ENCODE measurements at regions not wholly inside any gene's neighbourhood (a gene's known extent, or its start where the extent isn't known, plus 50 kb on each side); places are given as distances from the start of the nearest gene placed in this dataset.

GRCh38 chr4:187204389-187204918, 480.8 kb upstream of the FAT1 start:
- Histone ChIP-seq H2AK5ac (ENCODE audit: low read depth, low read length) (no peak overlapping the region; the same call in 1 of the 2 replicates), H3K27ac (ENCODE audit: insufficient read depth, low read length) (no peak overlapping the region), H4K8ac (ENCODE audit: low read depth in 2 of 2, low read length in 2 of 2) (no peak overlapping the region), H3K23ac (ENCODE audit: low read depth, low read length) (no peak overlapping the region), H2AK9ac (replicated peaks; ENCODE audit: low read depth, low read length, poor library complexity) (no peak overlapping the region), H3K18ac (ENCODE audit: low read depth, low read length) (no peak overlapping the region), H3K79me1 (ENCODE audit: low read depth in 1 of 2, low read length in 2 of 2) (no peaks in the 10 kb centered on the region), H3K4ac (ENCODE audit: low read depth, low read length) (no peak overlapping the region; the same call in 1 of the 2 replicates), H2BK120ac (ENCODE audit: low read depth, low read length) (no peak overlapping the region), H3K56ac (ENCODE audit: extremely low read depth, insufficient read depth, low read length) (no peak overlapping the region), H3K4me3 (ENCODE audit: insufficient read depth, low read depth, low read length) (no peak overlapping the region), H3K9me3 (ENCODE audit: control insufficient read depth, insufficient read depth, low read length) (peaks cover 4% of the 10 kb centered on the region), H4K20me1 (ENCODE audit: insufficient read depth, low read length) (no peaks in the 10 kb centered on the region), H3K27me3 (ENCODE audit: control insufficient read depth, insufficient read depth, low read length) (no peaks in the 10 kb centered on the region), H3K9me1 (ENCODE audit: insufficient read depth, low read length) (peaks cover 3% of the 10 kb centered on the region), H4K91ac (ENCODE audit: insufficient read depth, low read depth, low read length) (no peak overlapping the region), H4K5ac (ENCODE audit: low read depth, low read length) (no peak overlapping the region), H2AFZ (replicated peaks; ENCODE audit: low read length, poor library complexity) (peak overlapping the region; percentile 8), H3K4me1 (ENCODE audit: control insufficient read depth, insufficient read depth, low read length) (no peaks in the 10 kb centered on the region; the same call in 1 of the 2 replicates), H3K4me2 (ENCODE audit: low read depth, low read length) (no peak overlapping the region), H3K14ac (replicated peaks; ENCODE audit: low read depth, low read length) (no peak overlapping the region), H3K9ac (ENCODE audit: low read depth, low read length) (no peak overlapping the region), H2BK15ac (ENCODE audit: low read depth, low read length) (peak overlapping the region; percentile 74; the same call in 1 of the 3 replicates), H2BK20ac (ENCODE audit: low read depth, low read length) (no peak overlapping the region), H3K36me3 (ENCODE audit: control insufficient read depth, insufficient read depth, low read length) (no peaks in the 10 kb centered on the region), H2BK5ac (ENCODE audit: low read depth, low read length, poor library complexity, severe bottlenecking) (no peak overlapping the region)
- in situ Hi-C loops (cut with MboI; ENCODE audit: low sequenced_read_pairs) (no loop called here), intact Hi-C loops (cut with micrococcal nuclease) (no loop called here), dilution Hi-C loops (cut with HindIII; ENCODE audit: low sequenced_read_pairs, unreplicated experiment) (no loop called here)
- TF ChIP-seq MXI1 (IDR thresholded peaks at IDR 0.05; ENCODE audit: borderline replicate concordance, low read depth, low read length): no peak
- TF ChIP-seq NFE2L2 (IDR thresholded peaks at IDR 0.05; ENCODE audit: low read depth, low read length): no peak
- TF ChIP-seq ELK1 (IDR thresholded peaks at IDR 0.05; ENCODE audit: borderline replicate concordance, low read depth, low read length): no peak
- no peak for TF ChIP-seq CTCF (conservative IDR thresholded peaks at IDR 0.05; ENCODE audit: low read depth, low read length)
- TF ChIP-seq SMC3 (IDR thresholded peaks at IDR 0.05; ENCODE audit: low read depth, low read length): no peak
- TF ChIP-seq FOS (IDR thresholded peaks at IDR 0.05; ENCODE audit: low read depth, low read length): no peak
- no peak for TF ChIP-seq RAD21 (IDR thresholded peaks at IDR 0.05; ENCODE audit: low read length)
- no peak for TF ChIP-seq POLR2A (IDR thresholded peaks at IDR 0.05; ENCODE audit: low read depth, low read length)
- no peak for TF ChIP-seq BHLHE40 (IDR thresholded peaks at IDR 0.05; ENCODE audit: low read depth, low read length)
- TF ChIP-seq RFX5 (IDR thresholded peaks at IDR 0.05; ENCODE audit: low read depth, low read length): no peak
- TF ChIP-seq MAZ (IDR thresholded peaks at IDR 0.05; ENCODE audit: borderline replicate concordance, low read depth, low read length): no peak
- no peak for TF ChIP-seq CEBPB (IDR thresholded peaks at IDR 0.05; ENCODE audit: low read depth, low read length)
- no peak for TF ChIP-seq USF2 (IDR thresholded peaks at IDR 0.05; ENCODE audit: low read depth, low read length)
- TF ChIP-seq RCOR1 (IDR thresholded peaks at IDR 0.05; ENCODE audit: insufficient replicate concordance, low read length): no peak
- TF ChIP-seq MAFK (IDR thresholded peaks at IDR 0.05; ENCODE audit: low read depth, low read length): no peak
- no peak for TF ChIP-seq CHD1 (IDR thresholded peaks at IDR 0.05; ENCODE audit: low read depth, low read length)
- WGBS, 2 experiments (ENCODE audit: extremely low coverage in 2 of 2, insufficient read length in 1 of 2): no CpG with 5 or more reads among the region's 5 CpGs
- DNase-seq (peak; percentile 12), ATAC-seq (ENCODE audit: low read depth) (no peak)
- no TSS peak for BruUV-seq (replicated peaks)
- ChIA-PET CTCF (no interaction called here), POLR2A (ENCODE audit: unreplicated experiment) (no interaction called here)
